ENCODE measurements at regions not wholly inside any gene's neighbourhood (a gene's known extent, or its start where the extent isn't known, plus 50 kb on each side); places are given as distances from the start of the nearest gene placed in this dataset.

- H3K27me3 ChIP-seq (ENCODE audit: low read length), result no peaks in the 10 kb centered on the region
- no peaks in the 10 kb centered on the region for H3K9me2 ChIP-seq (replicated peaks; ENCODE audit: insufficient read depth, low read length)
- peaks cover 8% of the 10 kb centered on the region for H3K9me3 ChIP-seq (ENCODE audit: low read length)
- H3K4me1 ChIP-seq (ENCODE audit: low read length), result no peaks in the 10 kb centered on the region
- no peak overlapping the region for H3K4me2 ChIP-seq (ENCODE audit: low read depth, low read length, poor library complexity, severe bottlenecking)
- H3K9ac ChIP-seq (ENCODE audit: low read length), result no peak overlapping the region
- no peaks in the 10 kb centered on the region for H4K20me1 ChIP-seq (ENCODE audit: insufficient read depth, low read depth, low read length)
- H2AFZ ChIP-seq (ENCODE audit: low read length), result no peak overlapping the region
- H3K27ac ChIP-seq (ENCODE audit: low read length), result no peak overlapping the region
- H3K4me3 ChIP-seq (ENCODE audit: low read length), result no peak overlapping the region
- no peaks in the 10 kb centered on the region for H3K79me2 ChIP-seq (ENCODE audit: low read length)
- no peak for DNase-seq
- H3K36me3 ChIP-seq (ENCODE audit: insufficient read depth, low read length), result no peaks in the 10 kb centered on the region
These were observed 214.2 kb upstream of the TBX3 start for GRCh38 chr12:114898159-114898558.

- H3K9me3 ChIP-seq (ENCODE audit: low read length), result peaks cover 11% of the 10 kb centered on the region
- DNase-seq, result no peak
- H3K79me2 ChIP-seq (ENCODE audit: low read length), result no peaks in the 10 kb centered on the region
- no peak overlapping the region for H3K9ac ChIP-seq (ENCODE audit: low read length)
- no peak overlapping the region for H3K4me2 ChIP-seq (ENCODE audit: low read depth, low read length, poor library complexity, severe bottlenecking)
- 0 out of 2 replicates have a peak, but pooled peaks cover 4% of the 10 kb centered on the region for H3K9me2 ChIP-seq (replicated peaks; ENCODE audit: insufficient read depth, low read length)
- H3K27ac ChIP-seq (ENCODE audit: low read length), result no peak overlapping the region
- H3K27me3 ChIP-seq (ENCODE audit: low read length), result no peaks in the 10 kb centered on the region
- H3K4me3 ChIP-seq (ENCODE audit: low read length), result no peak overlapping the region
- H2AFZ ChIP-seq (ENCODE audit: low read length), result no peak overlapping the region
- H3K36me3 ChIP-seq (ENCODE audit: insufficient read depth, low read length), result no peaks in the 10 kb centered on the region
- H4K20me1 ChIP-seq (ENCODE audit: insufficient read depth, low read depth, low read length), result no peaks in the 10 kb centered on the region
- H3K4me1 ChIP-seq (ENCODE audit: low read length), result no peaks in the 10 kb centered on the region
These were observed 211.9 kb upstream of the TBX3 start for GRCh38 chr12:114895827-114896226.

- Histone ChIP-seq H3K4me2 (ENCODE audit: low read depth, low read length, poor library complexity, severe bottlenecking) (no peak overlapping the region), H3K9me2 (replicated peaks; ENCODE audit: insufficient read depth, low read length) (0 out of 2 replicates have a peak, but pooled peaks cover 4% of the 10 kb centered on the region), H3K27me3 (ENCODE audit: low read length) (no peaks in the 10 kb centered on the region), H3K4me3 (ENCODE audit: low read length) (no peak overlapping the region), H3K36me3 (ENCODE audit: insufficient read depth, low read length) (no peaks in the 10 kb centered on the region), H3K9me3 (ENCODE audit: low read length) (peaks cover 8% of the 10 kb centered on the region), H3K79me2 (ENCODE audit: low read length) (no peaks in the 10 kb centered on the region), H3K9ac (ENCODE audit: low read length) (no peak overlapping the region), H3K27ac (ENCODE audit: low read length) (no peak overlapping the region), H4K20me1 (ENCODE audit: insufficient read depth, low read depth, low read length) (no peaks in the 10 kb centered on the region), H3K4me1 (ENCODE audit: low read length) (no peaks in the 10 kb centered on the region), H2AFZ (ENCODE audit: low read length) (no peak overlapping the region)
- DNase-seq, result no peak
These were observed 211.1 kb upstream of the TBX3 start for GRCh38 chr12:114895081-114895480.

DNA sequence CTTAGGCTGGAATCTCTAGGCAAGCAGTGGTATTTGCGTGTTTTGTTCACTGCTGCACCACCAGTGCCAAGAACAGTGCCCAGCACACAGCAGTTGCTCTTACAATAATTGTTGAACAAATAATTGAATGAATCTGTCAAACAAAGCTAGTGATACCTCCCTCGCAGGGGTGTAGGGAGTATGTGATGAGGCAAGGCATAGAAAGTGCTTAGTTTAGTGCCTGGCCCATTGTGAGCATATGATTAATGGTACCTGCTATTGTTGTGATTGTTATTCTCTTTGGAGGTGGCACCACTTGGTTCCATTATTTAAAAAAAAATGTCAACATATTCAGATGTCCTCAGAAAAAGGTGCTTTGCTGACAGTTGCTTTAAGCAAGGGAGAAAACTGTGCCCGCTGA lies 210.1 kb upstream of the TBX3 start:
- no peaks in the 10 kb centered on the region for H3K36me3 ChIP-seq (ENCODE audit: insufficient read depth, low read length)
- H4K20me1 ChIP-seq (ENCODE audit: insufficient read depth, low read depth, low read length), result no peaks in the 10 kb centered on the region
- no peak overlapping the region for H3K4me2 ChIP-seq (ENCODE audit: low read depth, low read length, poor library complexity, severe bottlenecking)
- no peaks in the 10 kb centered on the region for H3K79me2 ChIP-seq (ENCODE audit: low read length)
- no peak overlapping the region for H3K9ac ChIP-seq (ENCODE audit: low read length)
- H3K4me1 ChIP-seq (ENCODE audit: low read length), result no peaks in the 10 kb centered on the region
- no peak overlapping the region for H3K4me3 ChIP-seq (ENCODE audit: low read length)
- H3K27ac ChIP-seq (ENCODE audit: low read length), result no peak overlapping the region
- peaks cover 8% of the 10 kb centered on the region for H3K9me3 ChIP-seq (ENCODE audit: low read length)
- DNase-seq, result no peak
- H2AFZ ChIP-seq (ENCODE audit: low read length), result no peak overlapping the region
- 0 out of 2 replicates have a peak, but pooled peaks cover 4% of the 10 kb centered on the region for H3K9me2 ChIP-seq (replicated peaks; ENCODE audit: insufficient read depth, low read length)
- H3K27me3 ChIP-seq (ENCODE audit: low read length), result no peaks in the 10 kb centered on the region

DNA sequence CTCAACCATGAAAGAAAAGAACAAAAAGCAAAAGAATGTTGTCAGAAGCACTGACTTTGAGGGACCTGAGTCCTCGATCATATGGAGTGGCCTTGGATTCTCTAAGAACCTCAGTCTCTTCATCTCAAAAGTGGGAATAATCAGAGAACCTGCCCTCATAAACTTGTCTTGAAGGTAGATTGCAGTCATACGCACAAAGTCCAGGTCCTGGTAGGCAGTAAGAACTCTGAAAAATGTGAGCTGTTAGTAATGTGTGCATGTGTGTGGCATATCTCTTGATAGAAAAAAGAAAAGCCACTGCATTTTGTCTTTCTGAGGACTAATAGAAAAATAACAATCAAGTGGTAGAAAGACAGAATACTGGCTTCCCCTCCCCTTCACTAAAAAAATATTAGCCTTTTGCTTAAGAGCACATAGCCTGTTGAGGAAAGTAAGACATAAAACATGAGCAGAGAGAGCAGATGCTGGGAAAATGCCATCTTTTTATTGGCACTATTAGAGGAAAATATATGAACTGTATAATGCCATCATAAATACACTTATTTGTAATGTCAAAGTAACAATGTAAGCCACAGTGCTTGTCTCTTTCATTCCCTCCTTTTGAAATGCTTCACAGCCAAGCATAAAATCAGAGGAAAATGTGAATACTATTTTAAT lies 205.1 kb upstream of the TBX3 start:
- no peak overlapping the region for H3K9ac ChIP-seq (ENCODE audit: low read length)
- DNase-seq, result no peak
- no peaks in the 10 kb centered on the region for H3K27me3 ChIP-seq (ENCODE audit: low read length)
- no peak overlapping the region for H3K27ac ChIP-seq (ENCODE audit: low read length)
- H3K4me3 ChIP-seq (ENCODE audit: low read length), result no peak overlapping the region
- H3K4me1 ChIP-seq (ENCODE audit: low read length), result no peaks in the 10 kb centered on the region
- 0 out of 2 replicates have a peak, but pooled peaks cover 3% of the 10 kb centered on the region for H3K9me3 ChIP-seq (ENCODE audit: low read length)
- H3K79me2 ChIP-seq (ENCODE audit: low read length), result no peaks in the 10 kb centered on the region
- H3K36me3 ChIP-seq (ENCODE audit: insufficient read depth, low read length), result no peaks in the 10 kb centered on the region
- H3K4me2 ChIP-seq (ENCODE audit: low read depth, low read length, poor library complexity, severe bottlenecking), result no peak overlapping the region
- H3K9me2 ChIP-seq (replicated peaks; ENCODE audit: insufficient read depth, low read length), result 0 out of 2 replicates have a peak, but pooled peaks cover 4% of the 10 kb centered on the region
- no peaks in the 10 kb centered on the region for H4K20me1 ChIP-seq (ENCODE audit: insufficient read depth, low read depth, low read length)
- no peak overlapping the region for H2AFZ ChIP-seq (ENCODE audit: low read length)

GRCh38 chr12:114888448-114888847 lies 204.5 kb upstream of the TBX3 start:
- Histone ChIP-seq H3K27ac (ENCODE audit: low read length) (no peak overlapping the region), H3K9me2 (replicated peaks; ENCODE audit: insufficient read depth, low read length) (0 out of 2 replicates have a peak, but pooled peaks cover 4% of the 10 kb centered on the region), H3K9ac (ENCODE audit: low read length) (no peak overlapping the region), H3K9me3 (ENCODE audit: low read length) (0 out of 2 replicates have a peak, but pooled peaks cover 3% of the 10 kb centered on the region), H3K79me2 (ENCODE audit: low read length) (no peaks in the 10 kb centered on the region), H3K4me2 (ENCODE audit: low read depth, low read length, poor library complexity, severe bottlenecking) (no peak overlapping the region), H4K20me1 (ENCODE audit: insufficient read depth, low read depth, low read length) (no peaks in the 10 kb centered on the region), H3K36me3 (ENCODE audit: insufficient read depth, low read length) (no peaks in the 10 kb centered on the region), H2AFZ (ENCODE audit: low read length) (no peak overlapping the region), H3K4me3 (ENCODE audit: low read length) (no peak overlapping the region), H3K27me3 (ENCODE audit: low read length) (no peaks in the 10 kb centered on the region), H3K4me1 (ENCODE audit: low read length) (no peaks in the 10 kb centered on the region)
- DNase-seq, result no peak

GRCh38 chr12:114885501-114885900 lies 201.5 kb upstream of the TBX3 start:
- H3K27me3 ChIP-seq (ENCODE audit: low read length), result no peaks in the 10 kb centered on the region
- H3K36me3 ChIP-seq (ENCODE audit: insufficient read depth, low read length), result no peaks in the 10 kb centered on the region
- no peak overlapping the region for H3K27ac ChIP-seq (ENCODE audit: low read length)
- H3K9ac ChIP-seq (ENCODE audit: low read length), result no peak overlapping the region
- H3K4me2 ChIP-seq (ENCODE audit: low read depth, low read length, poor library complexity, severe bottlenecking), result no peak overlapping the region
- no peaks in the 10 kb centered on the region for H3K9me2 ChIP-seq (replicated peaks; ENCODE audit: insufficient read depth, low read length)
- H3K4me1 ChIP-seq (ENCODE audit: low read length), result no peaks in the 10 kb centered on the region
- H4K20me1 ChIP-seq (ENCODE audit: insufficient read depth, low read depth, low read length), result no peaks in the 10 kb centered on the region
- no peak for DNase-seq
- H2AFZ ChIP-seq (ENCODE audit: low read length), result no peak overlapping the region
- no peak overlapping the region for H3K4me3 ChIP-seq (ENCODE audit: low read length)
- no peaks in the 10 kb centered on the region for H3K9me3 ChIP-seq (ENCODE audit: low read length)
- H3K79me2 ChIP-seq (ENCODE audit: low read length), result no peaks in the 10 kb centered on the region

GRCh38 chr12:114884575-114884974 lies 200.6 kb upstream of the TBX3 start:
- H3K9me3 ChIP-seq (ENCODE audit: low read length), result no peaks in the 10 kb centered on the region
- H3K4me3 ChIP-seq (ENCODE audit: low read length), result no peak overlapping the region
- H3K9me2 ChIP-seq (replicated peaks; ENCODE audit: insufficient read depth, low read length), result no peaks in the 10 kb centered on the region
- no peak overlapping the region for H3K27ac ChIP-seq (ENCODE audit: low read length)
- no peaks in the 10 kb centered on the region for H3K36me3 ChIP-seq (ENCODE audit: insufficient read depth, low read length)
- no peak overlapping the region for H2AFZ ChIP-seq (ENCODE audit: low read length)
- no peaks in the 10 kb centered on the region for H3K4me1 ChIP-seq (ENCODE audit: low read length)
- no peak overlapping the region for H3K4me2 ChIP-seq (ENCODE audit: low read depth, low read length, poor library complexity, severe bottlenecking)
- no peaks in the 10 kb centered on the region for H3K79me2 ChIP-seq (ENCODE audit: low read length)
- no peak for DNase-seq
- no peaks in the 10 kb centered on the region for H4K20me1 ChIP-seq (ENCODE audit: insufficient read depth, low read depth, low read length)
- H3K9ac ChIP-seq (ENCODE audit: low read length), result no peak overlapping the region
- no peaks in the 10 kb centered on the region for H3K27me3 ChIP-seq (ENCODE audit: low read length)

All from Karpas-422 (cell line).